ENCODE measurements at regions not wholly inside any gene's neighbourhood (a gene's known extent, or its start where the extent isn't known, plus 50 kb on each side); places are given as distances from the start of the nearest gene placed in this dataset.
A peak's percentile ranks its signal among the peaks of the same experiment; 100 is the strongest.

DNA sequence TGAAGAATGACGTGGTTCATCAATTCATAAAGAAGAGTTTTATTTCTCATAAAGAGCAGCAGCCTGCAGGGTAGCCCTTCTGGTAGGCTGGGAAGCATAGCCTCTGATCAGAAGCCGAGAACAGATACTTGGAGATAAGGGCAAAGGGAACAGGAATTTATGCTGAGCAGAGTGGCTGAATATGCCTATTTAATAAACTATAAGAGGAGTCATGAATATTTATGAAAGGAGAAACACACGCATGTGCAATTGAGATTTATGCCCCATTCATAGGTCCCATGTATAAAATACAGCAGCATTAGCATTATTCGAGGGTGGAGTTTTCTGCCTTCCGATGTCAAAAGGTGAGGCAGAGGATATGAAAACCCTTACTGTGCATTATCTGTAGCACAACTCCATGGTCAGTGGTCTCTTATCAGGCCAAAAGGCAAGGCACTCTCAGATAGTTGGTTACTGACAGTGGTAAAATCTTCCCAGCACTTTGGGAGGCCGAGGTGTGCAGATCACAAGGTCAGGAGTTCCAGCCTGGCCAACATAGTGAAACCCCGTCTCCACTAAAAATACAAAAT, 569.1 kb downstream of the ACTL7B start:
- Histone ChIP-seq H2AFZ (ENCODE audit: low read depth) (no peak overlapping the region), H3K9ac (no peak overlapping the region), H3K4me1 (ENCODE audit: low read depth, poor library complexity, severe bottlenecking) (no peaks in the 10 kb centered on the region), H3K4me2 (no peak overlapping the region), H3K27me3 (ENCODE audit: insufficient read depth, low read depth) (no peaks in the 10 kb centered on the region), H3K4me3 (IDR thresholded peaks at IDR 0.05; ENCODE audit: insufficient read depth, low read depth, low read length) (no peak overlapping the region), H3K36me3 (ENCODE audit: insufficient read depth) (no peaks in the 10 kb centered on the region), H4K20me1 (ENCODE audit: insufficient read depth) (no peaks in the 10 kb centered on the region), H3K79me2 (ENCODE audit: insufficient read depth, low read depth) (no peaks in the 10 kb centered on the region), H3K27ac (no peak overlapping the region)
- TF ChIP-seq, protein P1, sequence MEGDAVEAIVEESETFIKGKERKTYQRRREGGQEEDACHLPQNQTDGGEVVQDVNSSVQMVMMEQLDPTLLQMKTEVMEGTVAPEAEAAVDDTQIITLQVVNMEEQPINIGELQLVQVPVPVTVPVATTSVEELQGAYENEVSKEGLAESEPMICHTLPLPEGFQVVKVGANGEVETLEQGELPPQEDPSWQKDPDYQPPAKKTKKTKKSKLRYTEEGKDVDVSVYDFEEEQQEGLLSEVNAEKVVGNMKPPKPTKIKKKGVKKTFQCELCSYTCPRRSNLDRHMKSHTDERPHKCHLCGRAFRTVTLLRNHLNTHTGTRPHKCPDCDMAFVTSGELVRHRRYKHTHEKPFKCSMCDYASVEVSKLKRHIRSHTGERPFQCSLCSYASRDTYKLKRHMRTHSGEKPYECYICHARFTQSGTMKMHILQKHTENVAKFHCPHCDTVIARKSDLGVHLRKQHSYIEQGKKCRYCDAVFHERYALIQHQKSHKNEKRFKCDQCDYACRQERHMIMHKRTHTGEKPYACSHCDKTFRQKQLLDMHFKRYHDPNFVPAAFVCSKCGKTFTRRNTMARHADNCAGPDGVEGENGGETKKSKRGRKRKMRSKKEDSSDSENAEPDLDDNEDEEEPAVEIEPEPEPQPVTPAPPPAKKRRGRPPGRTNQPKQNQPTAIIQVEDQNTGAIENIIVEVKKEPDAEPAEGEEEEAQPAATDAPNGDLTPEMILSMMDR (conservative IDR thresholded peaks at IDR 0.05; ENCODE audit: low read depth, low read length): no peak

DNA sequence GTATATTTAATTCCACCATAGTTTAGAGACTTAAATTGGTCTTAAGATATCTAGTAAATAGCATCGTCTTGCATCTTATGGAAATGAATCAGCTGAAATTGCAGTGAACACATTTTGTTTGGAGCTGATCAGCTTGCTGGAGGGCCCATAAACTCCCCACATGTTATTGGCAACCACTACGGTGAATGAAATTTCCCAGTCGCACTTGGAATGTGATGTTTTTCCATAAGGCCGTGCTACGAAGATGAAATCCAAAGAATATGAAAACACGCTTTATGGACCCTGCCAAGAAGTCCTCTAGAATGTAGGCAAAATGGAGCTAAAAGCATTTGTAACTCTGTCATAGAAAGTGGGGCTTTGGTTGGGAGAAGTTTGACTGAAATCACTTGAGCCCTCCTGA, 572.1 kb downstream of the ACTL7B start:
- no peaks in the 10 kb centered on the region for H4K20me1 ChIP-seq (ENCODE audit: insufficient read depth)
- H3K4me1 ChIP-seq (ENCODE audit: low read depth, poor library complexity, severe bottlenecking): no peaks in the 10 kb centered on the region
- no peaks in the 10 kb centered on the region for H3K79me2 ChIP-seq (ENCODE audit: insufficient read depth, low read depth)
- H3K27ac ChIP-seq: no peak overlapping the region
- no peak overlapping the region for H3K4me3 ChIP-seq (IDR thresholded peaks at IDR 0.05; ENCODE audit: insufficient read depth, low read depth, low read length)
- no peak overlapping the region for H3K9ac ChIP-seq
- no peaks in the 10 kb centered on the region for H3K27me3 ChIP-seq (ENCODE audit: insufficient read depth, low read depth)
- no peak overlapping the region for H3K4me2 ChIP-seq
- TF ChIP-seq, protein P1 (conservative IDR thresholded peaks at IDR 0.05; ENCODE audit: low read depth, low read length): no peak
- H2AFZ ChIP-seq (ENCODE audit: low read depth): no peak overlapping the region
- no peaks in the 10 kb centered on the region for H3K36me3 ChIP-seq (ENCODE audit: insufficient read depth)

DNA sequence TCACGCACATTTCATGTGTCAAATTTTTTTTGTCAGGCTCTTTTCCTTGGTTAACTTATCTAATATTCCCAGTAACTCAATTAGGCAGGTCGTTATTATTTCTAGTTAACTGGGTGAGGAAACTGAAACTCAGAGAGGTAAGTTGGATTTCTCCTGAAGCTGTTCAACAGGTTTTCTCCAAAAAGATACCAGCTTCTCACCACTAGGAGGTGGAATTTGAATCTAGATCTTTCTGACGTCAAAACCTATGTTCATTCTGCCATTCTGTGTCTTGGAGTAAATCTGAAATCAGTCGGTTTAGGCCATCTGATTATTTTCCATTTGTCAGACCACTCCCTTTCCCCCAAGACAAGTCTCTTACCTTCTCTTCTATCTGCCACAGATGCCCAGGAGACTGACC, 572.9 kb downstream of the ACTL7B start:
- TF ChIP-seq, protein P1 (conservative IDR thresholded peaks at IDR 0.05; ENCODE audit: low read depth, low read length): peak; percentile 41; the same call in 1 of the 2 replicates
- Histone ChIP-seq H3K27me3 (ENCODE audit: insufficient read depth, low read depth) (no peaks in the 10 kb centered on the region), H3K27ac (no peak overlapping the region), H3K36me3 (ENCODE audit: insufficient read depth) (no peaks in the 10 kb centered on the region), H4K20me1 (ENCODE audit: insufficient read depth) (no peaks in the 10 kb centered on the region), H2AFZ (ENCODE audit: low read depth) (no peak overlapping the region), H3K4me1 (ENCODE audit: low read depth, poor library complexity, severe bottlenecking) (no peaks in the 10 kb centered on the region), H3K79me2 (ENCODE audit: insufficient read depth, low read depth) (no peaks in the 10 kb centered on the region), H3K9ac (no peak overlapping the region), H3K4me3 (IDR thresholded peaks at IDR 0.05; ENCODE audit: insufficient read depth, low read depth, low read length) (no peak overlapping the region), H3K4me2 (no peak overlapping the region)

DNA sequence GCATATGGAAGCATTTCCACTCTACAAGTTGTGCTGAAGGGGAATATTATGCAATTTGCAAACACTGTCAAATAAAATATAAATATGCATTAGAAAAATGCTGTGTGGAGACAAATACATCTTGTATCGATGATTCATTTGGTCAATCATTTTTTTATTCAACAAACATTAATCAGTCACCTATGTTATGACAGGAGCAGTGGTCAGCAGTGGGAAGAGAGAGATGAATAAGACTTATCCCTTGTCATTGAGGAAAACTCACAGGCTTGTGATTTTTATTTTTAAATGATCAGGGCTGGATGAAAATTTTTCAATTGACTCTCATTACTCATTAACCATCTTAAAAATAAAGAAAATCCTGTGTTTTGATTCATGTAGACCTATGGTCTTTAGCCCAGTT, 574.1 kb downstream of the ACTL7B start:
- H3K4me2 ChIP-seq: no peak overlapping the region
- H3K27ac ChIP-seq: no peak overlapping the region
- no peaks in the 10 kb centered on the region for H3K36me3 ChIP-seq (ENCODE audit: insufficient read depth)
- H3K79me2 ChIP-seq (ENCODE audit: insufficient read depth, low read depth): no peaks in the 10 kb centered on the region
- H4K20me1 ChIP-seq (ENCODE audit: insufficient read depth): no peaks in the 10 kb centered on the region
- H3K4me1 ChIP-seq (ENCODE audit: low read depth, poor library complexity, severe bottlenecking): no peaks in the 10 kb centered on the region
- no peaks in the 10 kb centered on the region for H3K27me3 ChIP-seq (ENCODE audit: insufficient read depth, low read depth)
- H2AFZ ChIP-seq (ENCODE audit: low read depth): no peak overlapping the region
- TF ChIP-seq, protein P1 (conservative IDR thresholded peaks at IDR 0.05; ENCODE audit: low read depth, low read length): no peak
- no peak overlapping the region for H3K4me3 ChIP-seq (IDR thresholded peaks at IDR 0.05; ENCODE audit: insufficient read depth, low read depth, low read length)
- no peak overlapping the region for H3K9ac ChIP-seq

Measured in KMS-11 (cell line).